ENCODE measurements at regions not wholly inside any gene's neighbourhood (a gene's known extent, or its start where the extent isn't known, plus 50 kb on each side); places are given as distances from the start of the nearest gene placed in this dataset.
A peak's percentile ranks its signal among the peaks of the same experiment; 100 is the strongest.

- TF ChIP-seq ELF1 (CRISPR knock-in tag; IDR thresholded peaks at IDR 0.05) (no peak; the same call in 1 of the 2 replicates), WIZ (CRISPR knock-in tag; IDR thresholded peaks at IDR 0.05) (0 out of 2 replicates have a peak, but pooled peaks have one; percentile 26), ZNF775 (CRISPR knock-in tag; IDR thresholded peaks at IDR 0.05; ENCODE audit: borderline replicate concordance) (no peak), ZMYM2 (CRISPR knock-in tag; IDR thresholded peaks at IDR 0.05) (no peak), NAIF1 (CRISPR knock-in tag; IDR thresholded peaks at IDR 0.05; ENCODE audit: borderline replicate concordance) (no peak), NR2C2 (CRISPR knock-in tag; IDR thresholded peaks at IDR 0.05; ENCODE audit: borderline replicate concordance) (no peak), MXD4 (CRISPR knock-in tag; IDR thresholded peaks at IDR 0.05) (peak; percentile 59; the same call in 1 of the 2 replicates), EZH2 (conservative IDR thresholded peaks at IDR 0.05; ENCODE audit: low read depth, low read length) (no peak), ZSCAN30 (CRISPR knock-in tag; IDR thresholded peaks at IDR 0.05) (no peak), ZFY (CRISPR knock-in tag; IDR thresholded peaks at IDR 0.05) (no peak; the same call in 1 of the 2 replicates), PAXIP1 (CRISPR knock-in tag; conservative IDR thresholded peaks at IDR 0.05) (no peak), TAF15 (IDR thresholded peaks at IDR 0.05; ENCODE audit: low read depth, low read length, poor library complexity, severe bottlenecking) (no peak), ZNF850 (CRISPR knock-in tag; conservative IDR thresholded peaks at IDR 0.05) (no peak), RCOR2 (CRISPR knock-in tag; IDR thresholded peaks at IDR 0.05) (no peak), ZEB1 (IDR thresholded peaks at IDR 0.05; ENCODE audit: insufficient replicate concordance, low read depth) (no peak), GMEB1 (CRISPR knock-in tag; IDR thresholded peaks at IDR 0.05; ENCODE audit: borderline replicate concordance) (no peak), GATAD2A (CRISPR knock-in tag; IDR thresholded peaks at IDR 0.05) (peak; percentile 57; the same call in 1 of the 2 replicates), SOX6 (IDR thresholded peaks at IDR 0.05) (no peak), SOX6 (CRISPR knock-in tag; IDR thresholded peaks at IDR 0.05) (no peak), ARID2 (CRISPR knock-in tag; IDR thresholded peaks at IDR 0.05; ENCODE audit: borderline replicate concordance) (no peak), HNRNPK (IDR thresholded peaks at IDR 0.05; ENCODE audit: low read depth, low read length, poor library complexity, severe bottlenecking) (no peak), PHF20 (CRISPR knock-in tag; IDR thresholded peaks at IDR 0.05) (no peak), PHB2 (IDR thresholded peaks at IDR 0.05; ENCODE audit: partially characterized antibody) (no peak), CREBL2 (CRISPR knock-in tag; IDR thresholded peaks at IDR 0.05; ENCODE audit: borderline replicate concordance) (no peak), ZNF10 (CRISPR knock-in tag; IDR thresholded peaks at IDR 0.05; ENCODE audit: borderline replicate concordance, low read depth) (no peak), SETDB1 (CRISPR knock-in tag; IDR thresholded peaks at IDR 0.05; ENCODE audit: borderline replicate concordance) (no peak), NR2F2 (IDR thresholded peaks at IDR 0.05; ENCODE audit: borderline replicate concordance, low read depth) (no peak), ZNF761 (CRISPR knock-in tag; conservative IDR thresholded peaks at IDR 0.05) (no peak)
Measured at GRCh38 chr14:36373982-36374673, 53.7 kb upstream of the MBIP start (continued).

Data from HepG2 (cell line).